ENCODE measurements at regions not wholly inside any gene's neighbourhood (a gene's known extent, or its start where the extent isn't known, plus 50 kb on each side); places are given as distances from the start of the nearest gene placed in this dataset.

- DNase-seq, result no peak
These were observed 74.7 kb upstream of the NGF start for GRCh38 chr1:115412733-115413132.

- DNase-seq, result no peak
These were observed 74.2 kb upstream of the NGF start for GRCh38 chr1:115412286-115412685.

- DNase-seq, result no peak
These were observed 73.5 kb upstream of the NGF start for GRCh38 chr1:115411371-115412063.

GRCh38 chr1:115409094-115410015 is 71.3 kb upstream of the NGF start:
- no peak for DNase-seq

GRCh38 chr1:115408533-115408932 is 70.5 kb upstream of the NGF start:
- DNase-seq, result no peak

- DNase-seq, result no peak
These were observed 66.9 kb upstream of the NGF start for GRCh38 chr1:115404911-115405310.

- no peak for DNase-seq
These were observed 64.7 kb upstream of the NGF start for GRCh38 chr1:115402753-115403184.

- DNase-seq, result no peak
These were observed 63.6 kb upstream of the NGF start for GRCh38 chr1:115401676-115402075.

- DNase-seq, result no peak
These were observed 62.8 kb upstream of the NGF start for GRCh38 chr1:115400891-115401290.

- DNase-seq, result no peak
These were observed 62.4 kb upstream of the NGF start for GRCh38 chr1:115400426-115400825.

- no peak for DNase-seq
These were observed 60.7 kb upstream of the NGF start for GRCh38 chr1:115398745-115399144.
